Tibial nerve (tissue), 4 donors: ENCODE measurements at regions not wholly inside any gene's neighbourhood (a gene's known extent, or its start where the extent isn't known, plus 50 kb on each side); places are given as distances from the start of the nearest gene placed in this dataset.

Experiments
- DNase-seq, 2 donors: peaks; one replicate each; pipeline ENCODE4 v3.0.0-alpha.2; 2019; ENCODE audit warnings: low spot score in 2 of 2
- H3K27ac ChIP-seq, 4 donors: fragments of 200-600 bp; sonication (generic) in 3 of 4; one replicate each; pipeline ENCODE4 v1.5.1; 2017 to 2019; ENCODE audit warnings: mild to moderate bottlenecking in 1 of 4
- H3K27me3 ChIP-seq, 2 donors: fragments of 200-600 bp; sonication (generic) in 1 of 2; one replicate each; pipeline versions ENCODE4 v1.5.1 to v1.6.0; 2017 to 2019
- H3K36me3 ChIP-seq, 3 donors: fragments of 200-600 bp; sonication (generic); one replicate each; pipeline ENCODE4 v1.5.1; 2018 to 2019
- H3K4me1 ChIP-seq, 4 donors: fragments of 200-600 bp; sonication (generic) in 3 of 4; one replicate each; pipeline ENCODE4 v1.5.1; 2017 to 2019
- H3K4me3 ChIP-seq, 4 donors: fragments of 200-600 bp; sonication (generic) in 3 of 4; one replicate each; pipeline ENCODE4 v1.5.1; 2017 to 2019; ENCODE audit warnings: mild to moderate bottlenecking in 1 of 4, moderate library complexity in 1 of 4
- H3K9me3 ChIP-seq, 4 donors: fragments of 200-600 bp; sonication (generic) in 3 of 4; one replicate each; pipeline ENCODE4 v1.5.1; 2017 to 2019
- CTCF ChIP-seq, 5 experiments: fragments of 200-600 bp in 3 of 5; fragments of 450-650 bp in 2 of 5; sonication (generic) in 3 of 5; IDR thresholded peaks; one replicate each; pipeline ENCODE4 v1.5.1; 2016 to 2019; ENCODE audit warnings: antibody characterized with exemption in 5 of 5, mild to moderate bottlenecking in 3 of 5, moderate library complexity in 2 of 5
- EP300 ChIP-seq, 2 donors: sonication (generic); formaldehyde crosslinking; IDR thresholded peaks; one replicate each; pipeline ENCODE4 v1.6.1; 2017; ENCODE audit warnings: antibody characterized with exemption in 2 of 2, mild to moderate bottlenecking in 1 of 2
- POLR2A ChIP-seq, 2 donors: fragments of 450-650 bp; IDR thresholded peaks; one replicate each; pipeline ENCODE4 v1.6.1; 2017; ENCODE audit warnings: antibody characterized with exemption in 2 of 2, mild to moderate bottlenecking in 2 of 2, moderate library complexity in 2 of 2
- WGBS, 2 donors: methylation state at CpG; one replicate each; pipeline ENCODE4 v1.1.5; 2018; 5-methylcytosine and 5-hydroxymethylcytosine counted together

GRCh38 chr6:113707194-113707593 lies 150.0 kb upstream of the MARCKS start:
- Histone ChIP-seq H3K27me3 (no peaks in the 10 kb centered on the region), H3K27ac (no peak overlapping the region), H3K4me3 (no peak overlapping the region), H3K36me3 (no peaks in the 10 kb centered on the region), H3K9me3 (no peaks in the 10 kb centered on the region), H3K4me1 (no peaks in the 10 kb centered on the region)
- no peak for DNase-seq
- WGBS, 2 donors: 76 to 94% methylated on average over 3 of the region's 3 CpGs
- no peak for TF ChIP-seq POLR2A (IDR thresholded peaks at IDR 0.05)
- no peak for TF ChIP-seq EP300 (IDR thresholded peaks at IDR 0.05)
- no peak for TF ChIP-seq CTCF (IDR thresholded peaks at IDR 0.05)

- WGBS, 2 donors: 81 to 85% methylated on average over 6 of the region's 6 CpGs
- Histone ChIP-seq H3K27ac (no peak overlapping the region), H3K4me1 (no peaks in the 10 kb centered on the region), H3K9me3 (no peaks in the 10 kb centered on the region), H3K27me3 (no peaks in the 10 kb centered on the region), H3K36me3 (no peaks in the 10 kb centered on the region), H3K4me3 (no peak overlapping the region)
- no peak for DNase-seq
- TF ChIP-seq POLR2A (IDR thresholded peaks at IDR 0.05) (no peak), CTCF (IDR thresholded peaks at IDR 0.05) (no peak), EP300 (IDR thresholded peaks at IDR 0.05) (no peak)
Measured at GRCh38 chr6:113709936-113710509, 147.1 kb upstream of the MARCKS start.

GRCh38 chr6:113713665-113714064 lies 143.5 kb upstream of the MARCKS start:
- no peak overlapping the region for H3K4me3 ChIP-seq
- no peaks in the 10 kb centered on the region for H3K36me3 ChIP-seq
- no peak overlapping the region for H3K27ac ChIP-seq
- H3K27me3 ChIP-seq: no peaks in the 10 kb centered on the region
- 81 to 96% methylated on average over 2 of the region's 2 CpGs for WGBS, 2 donors
- TF ChIP-seq POLR2A (IDR thresholded peaks at IDR 0.05): no peak
- TF ChIP-seq EP300 (IDR thresholded peaks at IDR 0.05): no peak
- TF ChIP-seq CTCF (IDR thresholded peaks at IDR 0.05): no peak
- no peak for DNase-seq
- H3K4me1 ChIP-seq: no peaks in the 10 kb centered on the region
- H3K9me3 ChIP-seq: no peaks in the 10 kb centered on the region

GRCh38 chr6:113718588-113718987 lies 138.6 kb upstream of the MARCKS start:
- Histone ChIP-seq H3K9me3 (no peaks in the 10 kb centered on the region), H3K36me3 (no peaks in the 10 kb centered on the region), H3K27me3 (no peaks in the 10 kb centered on the region), H3K27ac (no peak overlapping the region), H3K4me3 (no peak overlapping the region), H3K4me1 (no peaks in the 10 kb centered on the region)
- no peak for DNase-seq
- TF ChIP-seq CTCF (IDR thresholded peaks at IDR 0.05) (no peak), EP300 (IDR thresholded peaks at IDR 0.05) (no peak), POLR2A (IDR thresholded peaks at IDR 0.05) (no peak)
- WGBS, 2 donors: 77 to 88% methylated on average over 4 of the region's 4 CpGs

GRCh38 chr6:113719064-113719463 lies 138.1 kb upstream of the MARCKS start:
- Histone ChIP-seq H3K27me3 (no peaks in the 10 kb centered on the region), H3K9me3 (no peaks in the 10 kb centered on the region), H3K27ac (no peak overlapping the region), H3K4me3 (no peak overlapping the region), H3K4me1 (no peaks in the 10 kb centered on the region), H3K36me3 (no peaks in the 10 kb centered on the region)
- TF ChIP-seq EP300 (IDR thresholded peaks at IDR 0.05) (no peak), CTCF (IDR thresholded peaks at IDR 0.05) (no peak), POLR2A (IDR thresholded peaks at IDR 0.05) (no peak)
- no peak for DNase-seq
- WGBS, 2 donors: 86 to 93% methylated on average over 2 of the region's 2 CpGs
